ENCODE measurements at regions not wholly inside any gene's neighbourhood (a gene's known extent, or its start where the extent isn't known, plus 50 kb on each side); places are given as distances from the start of the nearest gene placed in this dataset.

- H4K20me1 ChIP-seq (ENCODE audit: control insufficient read depth, extremely low read depth, insufficient read depth, low read length), result no peaks in the 10 kb centered on the region
Observed at GRCh38 chr14:36057452-36058116, 118.9 kb downstream of the PTCSC3 start.

GRCh38 chr14:36056845-36057244, 119.7 kb downstream of the PTCSC3 start:
- no peaks in the 10 kb centered on the region for H3K36me3 ChIP-seq (ENCODE audit: control insufficient read depth, insufficient read depth, low read length)
- H3K4me1 ChIP-seq (ENCODE audit: control insufficient read depth, extremely low read depth, insufficient read depth, low read length), result no peaks in the 10 kb centered on the region
- H3K27ac ChIP-seq (ENCODE audit: insufficient read depth, low read length), result no peak overlapping the region
- H3K4me3 ChIP-seq (replicated peaks in 1 of 4; ENCODE audit: control extremely low read depth in 1 of 4, insufficient read depth in 1 of 4, low read depth in 3 of 4, low read length in 4 of 4), result no peak overlapping the region
- no peaks in the 10 kb centered on the region for H3K27me3 ChIP-seq (ENCODE audit: control insufficient read depth, insufficient read depth, low read length)
- no peaks in the 10 kb centered on the region for H3K9me3 ChIP-seq (ENCODE audit: control insufficient read depth, insufficient read depth, low read depth, low read length)
- no peak overlapping the region for H2AFZ ChIP-seq (ENCODE audit: low read length)
- no peak overlapping the region for H3K9ac ChIP-seq (ENCODE audit: insufficient read depth, low read length)
- H3K79me2 ChIP-seq (ENCODE audit: control insufficient read depth, insufficient read depth, low read length), result no peaks in the 10 kb centered on the region
- no peaks in the 10 kb centered on the region for H4K20me1 ChIP-seq (ENCODE audit: control insufficient read depth, extremely low read depth, insufficient read depth, low read length)
- no peak overlapping the region for H3K4me2 ChIP-seq (ENCODE audit: extremely low read depth, insufficient read depth, low read length)
- no peak for DNase-seq (ENCODE audit: low read depth in 2 of 2)
- TF ChIP-seq CTCF (conservative IDR thresholded peaks at IDR 0.05 in 1 of 2, IDR thresholded peaks at IDR 0.05 in 1 of 2; ENCODE audit: low read depth in 1 of 2, low read length in 2 of 2) (no peak), EZH2 (IDR thresholded peaks at IDR 0.05; ENCODE audit: low read length, missing control alignments) (no peak)

More at GRCh38 chr14:36057452-36058116, 118.9 kb downstream of the PTCSC3 start:
- Histone ChIP-seq H3K4me2 (ENCODE audit: extremely low read depth, insufficient read depth, low read length) (no peak overlapping the region), H2AFZ (ENCODE audit: low read length) (no peak overlapping the region), H3K4me3 (replicated peaks in 1 of 4; ENCODE audit: control extremely low read depth in 1 of 4, insufficient read depth in 1 of 4, low read depth in 3 of 4, low read length in 4 of 4) (no peak overlapping the region), H3K27me3 (ENCODE audit: control insufficient read depth, insufficient read depth, low read length) (no peaks in the 10 kb centered on the region), H3K4me1 (ENCODE audit: control insufficient read depth, extremely low read depth, insufficient read depth, low read length) (no peaks in the 10 kb centered on the region), H3K9ac (ENCODE audit: insufficient read depth, low read length) (no peak overlapping the region), H3K9me3 (ENCODE audit: control insufficient read depth, insufficient read depth, low read depth, low read length) (no peaks in the 10 kb centered on the region), H3K79me2 (ENCODE audit: control insufficient read depth, insufficient read depth, low read length) (no peaks in the 10 kb centered on the region), H3K36me3 (ENCODE audit: control insufficient read depth, insufficient read depth, low read length) (no peaks in the 10 kb centered on the region), H3K27ac (ENCODE audit: insufficient read depth, low read length) (no peak overlapping the region)
- peak in 1 of 2 donors; percentile 48 for DNase-seq (ENCODE audit: low read depth in 2 of 2)
- TF ChIP-seq CTCF (conservative IDR thresholded peaks at IDR 0.05 in 1 of 2, IDR thresholded peaks at IDR 0.05 in 1 of 2; ENCODE audit: low read depth in 1 of 2, low read length in 2 of 2) (no peak), EZH2 (IDR thresholded peaks at IDR 0.05; ENCODE audit: low read length, missing control alignments) (no peak)

- Histone ChIP-seq H3K79me2 (ENCODE audit: control insufficient read depth, insufficient read depth, low read length) (no peaks in the 10 kb centered on the region), H3K36me3 (ENCODE audit: control insufficient read depth, insufficient read depth, low read length) (no peaks in the 10 kb centered on the region), H3K9me3 (ENCODE audit: control insufficient read depth, insufficient read depth, low read depth, low read length) (no peaks in the 10 kb centered on the region), H3K27ac (ENCODE audit: insufficient read depth, low read length) (no peak overlapping the region), H4K20me1 (ENCODE audit: control insufficient read depth, extremely low read depth, insufficient read depth, low read length) (no peaks in the 10 kb centered on the region), H3K4me3 (replicated peaks in 1 of 4; ENCODE audit: control extremely low read depth in 1 of 4, insufficient read depth in 1 of 4, low read depth in 3 of 4, low read length in 4 of 4) (no peak overlapping the region), H3K27me3 (ENCODE audit: control insufficient read depth, insufficient read depth, low read length) (no peaks in the 10 kb centered on the region), H3K4me2 (ENCODE audit: extremely low read depth, insufficient read depth, low read length) (no peak overlapping the region), H2AFZ (ENCODE audit: low read length) (no peak overlapping the region), H3K9ac (ENCODE audit: insufficient read depth, low read length) (no peak overlapping the region), H3K4me1 (ENCODE audit: control insufficient read depth, extremely low read depth, insufficient read depth, low read length) (no peaks in the 10 kb centered on the region)
- TF ChIP-seq EZH2 (IDR thresholded peaks at IDR 0.05; ENCODE audit: low read length, missing control alignments) (no peak), CTCF (conservative IDR thresholded peaks at IDR 0.05 in 1 of 2, IDR thresholded peaks at IDR 0.05 in 1 of 2; ENCODE audit: low read depth in 1 of 2, low read length in 2 of 2) (no peak)
- peak in 1 of 2 donors; percentile 30 for DNase-seq (ENCODE audit: low read depth in 2 of 2)
Observed at GRCh38 chr14:36055681-36056225, 120.8 kb downstream of the PTCSC3 start.

Data from fibroblast of lung (primary cell).